Right kidney (tissue), 1 donor: ENCODE measurements at regions not wholly inside any gene's neighbourhood (a gene's known extent, or its start where the extent isn't known, plus 50 kb on each side); places are given as distances from the start of the nearest gene placed in this dataset.
"Not testable (repeated sequence)": the region's sequence is repeated elsewhere in the genome, so short reads cannot be mapped to it uniquely, and the experiment has no call there.

Experiments
- DNase-seq: peaks from one replicate; pipeline ENCODE4 v3.0.0-alpha.2; 2016

- no peak for DNase-seq
Observed at GRCh38 chr11:90510839-90511238, 288.0 kb upstream of the CHORDC1 start.

GRCh38 chr11:90500922-90501568, 278.2 kb upstream of the CHORDC1 start:
- no peak for DNase-seq

- no peak for DNase-seq
Observed at GRCh38 chr11:90496722-90497121, 273.9 kb upstream of the CHORDC1 start.

GRCh38 chr11:90493379-90493778, 270.5 kb upstream of the CHORDC1 start:
- DNase-seq = no peak

- no peak for DNase-seq
Observed at GRCh38 chr11:90491466-90491865, 268.6 kb upstream of the CHORDC1 start.

GRCh38 chr11:90476442-90477007, 253.7 kb upstream of the CHORDC1 start:
- no peak for DNase-seq

GRCh38 chr11:90468923-90469322, 246.1 kb upstream of the CHORDC1 start:
- DNase-seq = no peak

- no peak for DNase-seq
Observed at GRCh38 chr11:90465553-90465952, 242.7 kb upstream of the CHORDC1 start.

- DNase-seq = not testable (repeated sequence)
Observed at GRCh38 chr11:90455347-90455920, 232.6 kb upstream of the CHORDC1 start.

GRCh38 chr11:90453525-90453924, 230.7 kb upstream of the CHORDC1 start:
- DNase-seq = no peak

- no peak for DNase-seq
Observed at GRCh38 chr11:90449606-90450005, 226.8 kb upstream of the CHORDC1 start.

GRCh38 chr11:90448256-90448655, 225.4 kb upstream of the CHORDC1 start:
- no peak for DNase-seq

GRCh38 chr11:90447618-90448017, 224.8 kb upstream of the CHORDC1 start:
- DNase-seq = no peak

- DNase-seq = no peak
Observed at GRCh38 chr11:90446207-90446606, 223.4 kb upstream of the CHORDC1 start.

GRCh38 chr11:90438069-90438468, 215.2 kb upstream of the CHORDC1 start:
- DNase-seq = no peak

- DNase-seq = no peak
Observed at GRCh38 chr11:90434858-90435257, 212.0 kb upstream of the CHORDC1 start.

- DNase-seq = no peak
Observed at GRCh38 chr11:90428836-90429235, 206.0 kb upstream of the CHORDC1 start.

GRCh38 chr11:90426442-90426841, 203.6 kb upstream of the CHORDC1 start:
- DNase-seq = no peak

- DNase-seq = no peak
Observed at GRCh38 chr11:90423378-90423777, 200.5 kb upstream of the CHORDC1 start.

GRCh38 chr11:90422787-90423186, 199.9 kb upstream of the CHORDC1 start:
- DNase-seq = not testable (repeated sequence)

GRCh38 chr11:90414221-90414620, 191.4 kb upstream of the CHORDC1 start:
- no peak for DNase-seq

- DNase-seq = no peak
Observed at GRCh38 chr11:90407350-90407749, 184.5 kb upstream of the CHORDC1 start.

GRCh38 chr11:90392692-90393091, 169.8 kb upstream of the CHORDC1 start:
- DNase-seq = no peak

GRCh38 chr11:90391756-90392155, 168.9 kb upstream of the CHORDC1 start:
- DNase-seq = no peak
